NCI-H2081 treated with DMSO at 0.1 percent for 48 hours (cell line): ENCODE measurements at regions not wholly inside any gene's neighbourhood (a gene's known extent, or its start where the extent isn't known, plus 50 kb on each side); places are given as distances from the start of the nearest gene placed in this dataset.

Experiments used
- DNase-seq: peaks from one replicate; lab custom pipeline; 2025; lab: John Stamatoyannopoulos, UW

DNA sequence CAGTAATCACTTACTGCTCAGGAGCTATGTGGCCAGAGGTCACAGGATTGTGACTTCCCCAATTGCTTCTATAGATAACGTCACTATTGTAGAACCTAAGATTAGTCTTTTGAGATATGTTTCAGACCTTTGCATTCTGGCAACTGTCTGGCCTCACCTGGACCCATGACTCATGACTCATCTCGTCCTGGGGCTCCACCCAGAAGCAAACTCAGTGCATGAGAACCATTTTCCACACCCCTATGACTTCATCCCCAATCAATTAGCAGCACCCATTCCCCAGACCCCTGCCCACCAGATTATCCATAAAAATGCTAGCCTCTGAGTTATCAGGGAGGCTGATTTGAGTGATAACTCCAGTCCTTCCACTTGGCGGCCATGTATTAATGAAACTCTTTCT, 186.9 kb downstream of the EMP1 start:
- DNase-seq: no peak

GRCh38 chr12:13380297-13380696, 183.8 kb downstream of the EMP1 start:
- DNase-seq: no peak

DNA sequence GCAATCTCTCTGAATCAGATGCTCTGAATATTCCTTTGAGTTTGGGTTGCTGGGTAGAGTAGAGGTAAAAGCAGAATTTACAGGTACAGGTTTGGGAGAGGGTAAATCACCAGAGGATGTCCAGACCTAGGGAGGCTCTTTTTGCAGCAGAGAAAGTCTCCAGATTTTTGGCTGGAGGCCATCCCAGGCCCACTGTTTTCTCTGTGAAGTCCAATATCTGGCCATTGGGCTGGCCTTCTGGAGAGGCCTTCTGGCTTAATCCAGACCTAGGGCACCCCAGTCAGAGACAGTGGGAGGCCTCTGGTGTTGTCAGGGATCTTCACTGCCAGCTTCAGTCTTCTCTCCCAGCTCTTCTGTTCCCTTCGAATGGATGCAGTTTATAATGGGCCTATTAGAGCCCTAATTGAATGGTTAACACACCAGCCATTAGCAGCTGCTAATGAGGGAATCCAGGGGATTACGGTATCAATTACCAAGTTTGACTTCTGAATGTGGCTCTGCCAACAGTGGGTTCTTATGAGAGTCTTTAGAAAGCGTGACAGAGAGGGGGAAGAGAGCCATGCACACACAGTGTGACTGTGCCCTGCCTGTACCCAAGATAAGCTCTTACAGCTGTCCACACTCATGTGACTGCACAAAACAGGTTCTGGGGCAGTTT, 183.1 kb downstream of the EMP1 start:
- no peak for DNase-seq

DNA sequence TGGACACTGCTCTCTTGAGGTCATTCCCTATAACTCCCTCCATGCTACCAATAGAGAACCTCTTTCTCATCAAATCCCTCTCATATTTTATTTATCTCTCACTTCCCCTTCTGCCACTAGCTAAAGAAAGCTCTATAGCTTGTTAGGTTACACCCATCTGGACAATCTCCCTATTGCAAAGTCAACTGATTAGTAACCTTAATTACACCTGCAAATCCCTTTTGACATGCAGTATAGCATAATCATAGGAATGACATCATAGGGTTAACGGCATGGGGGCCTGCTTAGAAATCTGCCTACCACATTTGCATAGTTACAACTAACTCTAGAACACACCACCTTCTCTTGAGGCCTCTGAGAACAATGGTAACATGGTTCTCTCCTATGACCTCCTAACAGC, 181.2 kb downstream of the EMP1 start:
- DNase-seq: no peak

DNA sequence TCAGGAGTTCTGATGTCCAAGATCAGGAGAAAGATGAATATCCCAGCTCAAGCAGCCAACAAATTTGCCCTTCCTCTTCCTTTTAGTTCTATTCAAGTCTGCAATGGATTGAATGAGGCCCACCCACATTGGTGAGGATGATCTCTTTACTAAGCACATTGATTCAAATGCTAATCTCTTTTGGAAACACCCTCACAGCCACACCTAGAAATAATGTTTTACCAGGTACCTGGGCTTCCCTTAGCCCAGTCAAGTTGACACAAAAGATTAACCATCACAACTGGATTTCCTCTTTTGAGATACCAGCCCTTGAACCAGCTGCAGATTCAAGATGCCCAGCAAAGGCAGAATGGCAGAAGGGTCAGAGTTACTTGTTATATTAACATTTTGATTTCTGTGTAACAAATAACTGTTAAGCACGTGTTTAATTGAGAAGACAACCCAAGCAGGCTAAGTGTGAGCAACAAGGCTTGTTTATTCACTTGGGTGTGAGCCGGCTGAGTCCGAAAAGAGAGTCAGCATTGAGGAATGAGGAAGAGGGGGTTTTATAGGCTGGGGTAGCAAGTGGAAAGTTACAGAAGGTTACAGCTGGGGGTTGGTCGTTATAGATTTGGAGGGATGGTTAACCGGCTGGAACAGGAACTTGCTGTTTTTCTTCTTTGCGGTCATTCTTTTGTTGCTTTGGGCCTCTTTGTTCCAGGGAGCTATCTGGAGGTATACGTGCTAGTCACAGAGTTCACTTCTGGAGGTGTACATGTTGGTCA, 180.3 kb downstream of the EMP1 start:
- DNase-seq: no peak

DNA sequence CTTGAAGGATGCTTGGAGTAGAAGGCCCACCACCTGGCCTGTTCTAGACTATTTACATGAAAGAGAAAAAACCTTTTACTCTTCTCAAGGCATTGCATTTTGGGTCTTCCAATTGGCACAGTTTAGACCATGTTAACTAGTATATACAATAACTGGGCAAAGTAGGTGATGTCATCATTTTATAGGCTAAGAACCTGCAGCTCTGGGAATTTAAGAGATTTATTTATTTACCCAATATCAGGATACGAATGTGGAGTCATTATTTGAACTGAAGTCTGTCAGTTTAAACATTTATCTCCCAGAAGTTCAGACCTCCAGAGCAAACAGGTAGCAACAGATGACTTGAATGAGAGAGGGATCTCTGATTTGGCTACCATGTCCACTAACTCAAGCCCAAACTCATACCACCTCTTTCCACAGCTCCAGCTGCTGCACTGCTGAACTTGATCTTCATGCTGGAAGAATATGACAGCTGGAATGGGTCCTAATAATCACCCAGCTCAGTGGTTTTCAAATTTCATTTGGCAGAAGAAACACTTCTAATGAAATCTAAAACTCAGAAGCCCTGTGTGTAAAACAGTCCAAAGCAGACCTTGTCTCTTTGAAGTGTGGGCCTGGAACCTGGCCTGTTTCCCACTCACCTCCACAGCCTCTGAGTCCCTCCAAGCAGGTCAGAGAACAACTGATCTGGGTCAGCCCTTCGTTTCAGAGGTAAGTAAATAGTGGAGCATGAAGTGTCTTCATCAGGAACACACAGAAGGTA, 179.2 kb downstream of the EMP1 start:
- no peak for DNase-seq

GRCh38 chr12:13374793-13375192, 178.3 kb downstream of the EMP1 start:
- no peak for DNase-seq

- DNase-seq: no peak
Measured at GRCh38 chr12:13373803-13374202, 177.3 kb downstream of the EMP1 start.

GRCh38 chr12:13373131-13373530, 176.6 kb downstream of the EMP1 start:
- no peak for DNase-seq

GRCh38 chr12:13372386-13372785, 175.9 kb downstream of the EMP1 start:
- no peak for DNase-seq

DNA sequence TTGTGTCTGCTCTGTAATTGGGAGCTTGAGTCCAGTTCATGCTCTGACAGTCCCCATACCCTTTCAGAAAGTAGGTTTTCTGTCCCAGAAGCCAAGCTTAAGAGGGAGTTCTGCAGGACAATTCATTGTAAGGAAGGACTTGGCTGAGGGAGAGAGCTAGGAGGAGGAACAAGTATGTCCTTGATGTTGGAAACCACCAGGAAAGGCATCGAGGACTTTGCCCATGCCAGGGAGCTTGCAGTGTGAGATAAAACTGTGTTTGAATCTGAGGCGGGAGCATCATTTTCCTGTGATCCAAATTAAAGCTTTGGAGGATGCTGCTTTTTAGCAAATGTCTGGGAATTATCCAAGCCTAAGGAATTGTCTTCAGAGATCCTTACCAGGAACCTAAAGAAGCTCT, 175.3 kb downstream of the EMP1 start:
- no peak for DNase-seq

DNA sequence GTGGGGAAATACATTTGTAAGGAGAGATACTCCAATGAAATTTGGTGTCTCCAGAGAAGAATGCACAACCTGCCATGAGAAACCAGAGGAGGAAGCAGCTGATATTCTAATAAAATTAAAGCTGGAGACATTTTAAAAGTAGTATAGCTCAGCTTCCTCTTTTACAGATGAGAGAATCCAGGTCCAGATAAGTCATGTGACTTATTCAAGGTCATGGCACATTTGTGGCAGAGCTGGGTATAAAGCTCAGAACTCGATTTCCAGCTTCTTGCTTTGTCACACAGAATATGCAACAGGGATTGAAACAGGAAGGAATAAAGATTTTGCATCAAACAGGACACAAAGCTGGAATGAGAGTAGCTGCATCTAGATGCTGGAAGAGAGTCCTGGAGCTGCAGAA, 174.8 kb downstream of the EMP1 start:
- no peak for DNase-seq

- DNase-seq: no peak
Measured at GRCh38 chr12:13369474-13370056, 173.0 kb downstream of the EMP1 start.

- no peak for DNase-seq
Measured at GRCh38 chr12:13368971-13369370, 172.4 kb downstream of the EMP1 start.

GRCh38 chr12:13368431-13368830, 171.9 kb downstream of the EMP1 start:
- no peak for DNase-seq

GRCh38 chr12:13367973-13368372, 171.4 kb downstream of the EMP1 start:
- no peak for DNase-seq

DNA sequence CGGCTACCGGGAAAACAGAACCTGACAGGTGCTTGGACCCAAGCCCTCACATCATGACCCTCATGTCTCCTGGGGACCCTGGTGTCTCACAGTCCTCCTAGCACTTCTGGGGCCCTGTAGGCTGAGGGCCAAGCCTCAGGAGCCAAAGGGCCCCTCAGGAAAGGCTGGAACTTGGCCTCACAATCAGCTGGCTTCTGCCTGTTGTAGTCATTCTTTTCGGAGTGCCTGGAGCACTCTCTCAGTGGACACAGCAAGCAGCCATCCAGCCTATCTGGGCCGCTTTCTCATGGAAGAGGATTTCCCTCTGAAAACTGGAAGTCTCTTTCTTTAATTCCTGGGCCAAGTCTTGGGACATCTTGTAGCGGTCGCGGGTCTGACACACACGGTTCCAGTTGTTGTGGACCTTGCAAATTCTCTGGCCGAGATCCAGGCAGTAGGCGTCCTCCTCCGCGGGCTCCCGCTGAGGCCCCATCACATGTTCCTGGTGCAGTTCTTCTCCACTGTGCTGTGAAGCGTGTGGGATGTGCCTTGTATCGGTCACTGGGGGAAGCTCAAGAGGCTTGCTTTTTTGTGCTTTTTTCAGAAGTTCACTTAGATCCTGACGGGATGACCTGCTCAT, 169.3 kb downstream of the EMP1 start:
- DNase-seq: no peak

DNA sequence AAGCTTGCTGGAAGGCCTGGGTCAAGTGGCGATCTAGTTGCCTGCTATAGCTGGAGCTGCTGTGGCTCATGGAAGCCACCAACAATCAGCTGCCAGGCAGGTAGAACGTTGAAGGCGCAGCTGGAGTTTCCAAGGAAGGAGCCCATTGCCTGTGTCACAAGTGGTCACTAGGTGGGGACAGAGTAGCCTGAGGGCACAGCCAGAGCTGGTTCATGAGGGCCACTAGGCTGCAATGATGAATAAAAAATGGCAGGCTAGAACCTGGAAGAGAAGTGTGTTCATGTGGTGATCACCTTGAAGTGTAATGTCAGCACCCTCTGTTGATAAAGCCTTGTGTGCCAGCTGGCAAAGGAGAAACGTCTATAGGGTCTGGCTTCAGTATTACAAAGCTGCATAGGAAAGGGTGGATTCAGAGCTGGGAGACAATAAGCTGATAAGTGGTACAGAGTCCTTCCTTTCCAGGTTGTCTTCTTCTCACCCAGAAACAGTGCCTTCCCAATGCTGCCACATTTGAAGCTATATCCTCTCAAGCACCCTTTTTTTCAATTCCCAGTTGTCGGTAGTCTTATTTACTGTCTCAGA, 165.8 kb downstream of the EMP1 start:
- peak; percentile 14 for DNase-seq

DNA sequence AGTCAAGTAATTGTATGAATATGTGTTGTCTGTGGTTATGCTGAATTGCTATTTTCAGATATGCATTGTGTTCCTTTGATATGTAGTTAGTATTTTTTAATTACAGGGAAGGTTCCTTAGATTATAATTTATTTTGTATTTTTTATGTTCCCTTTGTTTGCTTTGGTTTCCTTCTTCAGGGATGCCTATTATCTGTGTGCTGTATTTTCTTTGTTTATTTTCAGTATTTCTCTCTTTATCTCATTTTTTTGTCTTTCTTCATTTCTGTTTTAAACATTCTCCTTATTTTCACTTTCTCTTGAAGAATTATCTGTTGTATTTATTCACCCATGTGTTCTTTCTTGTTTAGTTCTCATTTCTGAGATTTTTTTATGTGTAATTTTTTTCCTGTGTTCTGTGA, 163.1 kb downstream of the EMP1 start:
- no peak for DNase-seq

DNA sequence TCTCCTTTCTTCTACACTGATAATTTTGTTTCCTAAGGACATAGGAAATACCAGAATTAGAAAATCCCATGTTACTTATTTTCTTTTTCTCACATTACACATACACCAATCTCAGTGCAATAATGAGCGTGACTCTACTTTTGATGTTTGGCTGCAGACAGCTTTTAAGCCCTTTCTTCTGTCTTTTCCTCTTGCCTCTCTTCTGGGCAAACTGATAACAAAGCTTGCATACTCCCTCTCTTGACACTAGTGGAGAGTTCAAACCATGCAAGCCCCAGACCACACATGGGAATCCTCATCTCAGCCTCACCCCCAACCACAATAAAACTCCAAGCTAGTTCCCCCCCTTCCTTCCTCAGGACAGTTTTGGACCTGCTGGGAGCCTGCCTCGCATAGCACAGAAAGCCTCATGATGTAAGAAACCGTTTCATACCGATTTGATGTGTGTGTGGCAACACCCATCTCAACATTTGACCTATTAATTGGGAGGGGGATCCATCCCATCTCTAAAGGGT, 161.9 kb downstream of the EMP1 start:
- DNase-seq: no peak

DNA sequence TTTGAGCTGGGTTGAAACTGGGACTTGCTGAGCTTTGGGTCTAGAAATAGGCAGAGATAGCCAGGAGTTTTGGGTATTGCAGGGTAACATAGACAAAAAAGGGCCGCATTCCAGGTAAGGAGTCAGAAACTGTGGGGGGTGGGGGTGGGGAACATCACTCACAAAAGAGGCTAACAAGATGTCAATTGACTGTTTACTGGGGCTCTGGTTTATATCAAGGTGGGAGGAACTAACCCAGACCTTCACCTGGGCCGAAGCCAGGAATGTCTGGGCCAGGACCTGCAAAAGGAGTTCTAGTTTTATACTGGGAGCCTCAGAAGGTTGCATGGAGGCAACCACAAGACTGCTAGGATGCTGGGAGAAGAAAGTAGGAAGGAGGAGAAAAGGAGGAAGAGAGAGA, 154.4 kb downstream of the EMP1 start:
- no peak for DNase-seq

DNA sequence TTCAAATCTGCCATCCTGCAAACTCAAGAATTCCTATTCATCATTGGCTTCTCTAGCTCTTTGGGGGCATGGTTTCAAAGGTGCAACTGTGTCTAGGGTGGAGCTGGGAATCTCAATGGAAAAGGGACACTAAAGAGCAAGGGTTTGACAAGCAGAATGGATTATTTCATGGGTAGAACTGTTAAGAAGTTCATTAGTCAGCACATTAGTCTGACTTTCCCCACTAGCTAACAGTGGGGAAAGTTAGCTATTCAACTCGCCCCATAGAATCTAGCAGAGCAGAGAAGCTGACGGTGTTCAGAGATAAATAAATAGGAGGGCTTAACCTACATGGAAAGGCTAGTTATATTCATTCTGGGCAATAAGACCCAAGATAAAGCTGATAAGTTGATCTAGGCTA, 153.9 kb downstream of the EMP1 start:
- DNase-seq: no peak
